ENCODE measurements at regions not wholly inside any gene's neighbourhood (a gene's known extent, or its start where the extent isn't known, plus 50 kb on each side); places are given as distances from the start of the nearest gene placed in this dataset.

- TF ChIP-seq ZNF160 (CRISPR knock-in tag; IDR thresholded peaks at IDR 0.05) (no peak), IRX3 (CRISPR knock-in tag; IDR thresholded peaks at IDR 0.05; ENCODE audit: borderline replicate concordance, low read depth) (no peak)
Observed at GRCh38 chr11:116368784-116369183, 404.0 kb downstream of the BUD13 start (continued).

GRCh38 chr11:116366980-116367645 lies 405.7 kb downstream of the BUD13 start:
- Histone ChIP-seq H3K4me2 (ENCODE audit: low read depth, low read length) (peak overlapping the region; percentile 55), H2AFZ (ENCODE audit: low read length) (no peak overlapping the region), H4K20me1 (ENCODE audit: insufficient read depth, low read length) (no peaks in the 10 kb centered on the region), H3K36me3 (replicated peaks in 1 of 2; ENCODE audit: control insufficient read depth in 1 of 2, insufficient read depth in 2 of 2, low read length in 2 of 2) (no peaks in the 10 kb centered on the region), H3K79me2 (ENCODE audit: insufficient read depth, low read length) (no peaks in the 10 kb centered on the region), H3K4me1 (ENCODE audit: insufficient read depth, low read length) (peaks cover 44% of the 10 kb centered on the region), H3K4me3 (replicated peaks in 1 of 3; ENCODE audit: insufficient read depth in 1 of 3, low read depth in 2 of 3, low read length in 3 of 3) (no peak overlapping the region), H3K27me3 (ENCODE audit: control insufficient read depth in 1 of 2, insufficient read depth in 2 of 2, low read length in 2 of 2) (no peaks in the 10 kb centered on the region), H3K27ac (ENCODE audit: extremely low read length, insufficient read depth, low read length) (no peak overlapping the region), H3K9ac (ENCODE audit: insufficient read depth, low read depth, low read length) (no peak overlapping the region), H3K9me3 (ENCODE audit: low read length) (no peaks in the 10 kb centered on the region)
- in situ Hi-C loops (cut with HindIII; ENCODE audit: extremely low pct_ligation_motif_present, low pct_unique_long_range_greater_than_20kb) (no loop called here), intact Hi-C loops (cut with micrococcal nuclease; ENCODE audit: unreplicated experiment) (no loop called here)
- BruUV-seq (replicated peaks): no TSS peak
- WGBS (ENCODE audit: low lambda C conversion rate): 1% methylated on average over 4 of the region's 4 CpGs
- DNase-seq (ENCODE audit: low spot score) (peak; percentile 83), ATAC-seq (peak; percentile 98), FAIRE-seq (peak; percentile 43)
- POLR2A ChIA-PET: interaction anchor here (0.8 to 1.0 kb wide), 2 partner anchors 10 to 12 kb away, joined by 3 read pairs; no protein-coding TSS in a partner anchor
- CTCF ChIA-PET (ENCODE audit: low intra/inter-chr PET ratio, low total read pairs): no interaction called here
- TF ChIP-seq THAP11 (CRISPR knock-in tag; IDR thresholded peaks at IDR 0.05) (0 out of 2 replicates have a peak, but pooled peaks have one; percentile 24), FOXM1 (CRISPR knock-in tag; IDR thresholded peaks at IDR 0.05) (no peak), HIC2 (CRISPR knock-in tag; IDR thresholded peaks at IDR 0.05; ENCODE audit: low read depth) (no peak), ZNF660 (CRISPR knock-in tag; IDR thresholded peaks at IDR 0.05; ENCODE audit: borderline replicate concordance, low read depth) (no peak), CHCHD3 (CRISPR knock-in tag; IDR thresholded peaks at IDR 0.05) (no peak), SRF (IDR thresholded peaks at IDR 0.05; ENCODE audit: low read depth, low read length) (no peak), CEBPB (IDR thresholded peaks at IDR 0.05; ENCODE audit: borderline replicate concordance, low read depth, low read length) (peak; percentile 97), ETV5 (CRISPR knock-in tag; IDR thresholded peaks at IDR 0.05; ENCODE audit: borderline replicate concordance) (peak; percentile 29; the same call in 1 of the 2 replicates), KDM1A (CRISPR knock-in tag; IDR thresholded peaks at IDR 0.05) (peak; percentile 82; the same call in 1 of the 2 replicates), ZBTB4 (CRISPR knock-in tag; IDR thresholded peaks at IDR 0.05; ENCODE audit: borderline replicate concordance) (no peak), CCAR2 (optimal IDR thresholded peaks at IDR 0.05; ENCODE audit: low read depth, low read length) (no peak), MXI1 (IDR thresholded peaks at IDR 0.05; ENCODE audit: borderline replicate concordance, low read depth, low read length) (no peak)

Data from HepG2 (cell line).